ENCODE measurements at regions not wholly inside any gene's neighbourhood (a gene's known extent, or its start where the extent isn't known, plus 50 kb on each side); places are given as distances from the start of the nearest gene placed in this dataset.

DNA sequence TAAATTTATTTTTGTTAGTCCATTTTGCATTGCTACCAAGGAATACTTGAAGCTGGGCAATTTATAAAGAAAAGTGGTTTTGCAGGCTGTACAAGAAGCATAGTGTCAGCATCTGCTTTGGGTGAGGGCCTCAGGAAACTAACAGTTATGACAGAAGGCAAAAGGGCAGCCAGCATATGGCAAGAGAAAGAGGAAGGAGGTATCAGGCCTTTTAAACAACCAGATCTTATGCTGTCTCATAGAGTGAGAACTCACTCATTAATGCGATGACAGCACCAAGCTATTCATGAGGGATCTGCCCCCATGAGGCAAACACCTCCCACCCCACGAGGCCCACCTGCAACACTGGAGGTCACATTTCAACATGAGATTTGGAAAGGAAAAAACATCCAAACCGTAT lies 898.4 kb downstream of the KCNT2 start:
- Histone ChIP-seq H3K27me3 (ENCODE audit: insufficient read depth, poor library complexity, severe bottlenecking) (no peaks in the 10 kb centered on the region), H3K4me3 (replicated peaks; ENCODE audit: insufficient read depth, low read length) (no peak overlapping the region), H3K27ac (replicated peaks) (peak overlapping the region; percentile 49; the same call in 1 of the 2 replicates)
- peak; percentile 32; the same call in 1 of the 2 replicates for TF ChIP-seq GABPA (IDR thresholded peaks at IDR 0.05; ENCODE audit: low read depth)
- TF ChIP-seq POLR2AphosphoS5 (IDR thresholded peaks at IDR 0.05; ENCODE audit: low read depth): peak; percentile 69; the same call in 1 of the 2 replicates
- no peak for TF ChIP-seq CTCF (IDR thresholded peaks at IDR 0.05; ENCODE audit: insufficient read depth, low read length)
- TF ChIP-seq, protein P1, sequence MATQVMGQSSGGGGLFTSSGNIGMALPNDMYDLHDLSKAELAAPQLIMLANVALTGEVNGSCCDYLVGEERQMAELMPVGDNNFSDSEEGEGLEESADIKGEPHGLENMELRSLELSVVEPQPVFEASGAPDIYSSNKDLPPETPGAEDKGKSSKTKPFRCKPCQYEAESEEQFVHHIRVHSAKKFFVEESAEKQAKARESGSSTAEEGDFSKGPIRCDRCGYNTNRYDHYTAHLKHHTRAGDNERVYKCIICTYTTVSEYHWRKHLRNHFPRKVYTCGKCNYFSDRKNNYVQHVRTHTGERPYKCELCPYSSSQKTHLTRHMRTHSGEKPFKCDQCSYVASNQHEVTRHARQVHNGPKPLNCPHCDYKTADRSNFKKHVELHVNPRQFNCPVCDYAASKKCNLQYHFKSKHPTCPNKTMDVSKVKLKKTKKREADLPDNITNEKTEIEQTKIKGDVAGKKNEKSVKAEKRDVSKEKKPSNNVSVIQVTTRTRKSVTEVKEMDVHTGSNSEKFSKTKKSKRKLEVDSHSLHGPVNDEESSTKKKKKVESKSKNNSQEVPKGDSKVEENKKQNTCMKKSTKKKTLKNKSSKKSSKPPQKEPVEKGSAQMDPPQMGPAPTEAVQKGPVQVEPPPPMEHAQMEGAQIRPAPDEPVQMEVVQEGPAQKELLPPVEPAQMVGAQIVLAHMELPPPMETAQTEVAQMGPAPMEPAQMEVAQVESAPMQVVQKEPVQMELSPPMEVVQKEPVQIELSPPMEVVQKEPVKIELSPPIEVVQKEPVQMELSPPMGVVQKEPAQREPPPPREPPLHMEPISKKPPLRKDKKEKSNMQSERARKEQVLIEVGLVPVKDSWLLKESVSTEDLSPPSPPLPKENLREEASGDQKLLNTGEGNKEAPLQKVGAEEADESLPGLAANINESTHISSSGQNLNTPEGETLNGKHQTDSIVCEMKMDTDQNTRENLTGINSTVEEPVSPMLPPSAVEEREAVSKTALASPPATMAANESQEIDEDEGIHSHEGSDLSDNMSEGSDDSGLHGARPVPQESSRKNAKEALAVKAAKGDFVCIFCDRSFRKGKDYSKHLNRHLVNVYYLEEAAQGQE (IDR thresholded peaks at IDR 0.05; ENCODE audit: insufficient replicate concordance, low read depth): no peak
- peak; percentile 38; the same call in 1 of the 2 replicates for TF ChIP-seq SPI1 (IDR thresholded peaks at IDR 0.05; ENCODE audit: borderline replicate concordance, low read depth)
- peak in 1 of 2 experiments; percentile 62 for DNase-seq (ENCODE audit: low read depth in 1 of 2, low spot score in 1 of 2)

DNA sequence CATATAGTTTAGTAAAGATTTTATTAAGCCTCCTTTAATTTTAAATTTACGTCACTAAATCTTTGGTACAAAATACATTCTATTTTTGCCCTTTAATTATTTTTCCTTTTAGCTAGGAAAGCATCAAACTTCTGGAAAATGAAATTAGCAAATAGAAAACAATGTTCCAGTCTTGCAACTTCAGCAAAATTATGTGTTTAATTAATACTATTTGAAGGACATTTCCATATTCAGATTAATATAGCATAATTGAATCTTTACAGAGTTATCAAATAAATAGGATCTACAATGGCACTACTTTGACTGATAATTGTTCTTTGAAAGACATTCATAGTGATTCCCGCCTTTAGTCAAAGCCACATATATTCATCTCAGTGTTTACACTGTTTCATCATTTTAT lies 904.2 kb downstream of the KCNT2 start:
- no peak for DNase-seq (ENCODE audit: low read depth in 1 of 2, low spot score in 1 of 2)
- Histone ChIP-seq H3K4me3 (replicated peaks; ENCODE audit: insufficient read depth, low read length) (no peak overlapping the region), H3K27me3 (ENCODE audit: insufficient read depth, poor library complexity, severe bottlenecking) (no peaks in the 10 kb centered on the region), H3K27ac (replicated peaks) (no peak overlapping the region)
- TF ChIP-seq CTCF (IDR thresholded peaks at IDR 0.05; ENCODE audit: insufficient read depth, low read length): no peak
- no peak for TF ChIP-seq POLR2AphosphoS5 (IDR thresholded peaks at IDR 0.05; ENCODE audit: low read depth)
- no peak for TF ChIP-seq GABPA (IDR thresholded peaks at IDR 0.05; ENCODE audit: low read depth)
- TF ChIP-seq, protein P1 (IDR thresholded peaks at IDR 0.05; ENCODE audit: insufficient replicate concordance, low read depth): no peak
- no peak for TF ChIP-seq SPI1 (IDR thresholded peaks at IDR 0.05; ENCODE audit: borderline replicate concordance, low read depth)

DNA sequence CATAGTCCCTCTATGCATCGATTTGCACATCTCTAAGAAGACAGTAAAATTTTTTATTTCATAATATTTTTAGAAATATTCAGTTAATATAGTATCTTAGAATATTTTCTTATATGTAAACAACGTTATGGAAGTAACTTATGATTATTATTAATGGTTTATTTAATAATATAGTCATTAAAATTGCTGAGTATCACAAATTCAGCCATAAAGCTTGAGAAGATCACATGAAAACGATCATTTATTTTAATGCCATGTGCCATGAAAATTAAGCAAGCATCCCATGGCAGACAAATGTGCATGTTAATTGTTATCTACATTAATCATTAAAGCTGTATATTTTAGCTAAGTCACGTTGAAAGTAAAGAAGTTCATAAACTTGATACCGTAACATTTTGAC lies 907.1 kb downstream of the KCNT2 start:
- no peak for DNase-seq (ENCODE audit: low read depth in 1 of 2, low spot score in 1 of 2)
- TF ChIP-seq GABPA (IDR thresholded peaks at IDR 0.05; ENCODE audit: low read depth) (no peak), CTCF (IDR thresholded peaks at IDR 0.05; ENCODE audit: insufficient read depth, low read length) (no peak), POLR2AphosphoS5 (IDR thresholded peaks at IDR 0.05; ENCODE audit: low read depth) (no peak)
- TF ChIP-seq, protein P1 (IDR thresholded peaks at IDR 0.05; ENCODE audit: insufficient replicate concordance, low read depth): no peak
- Histone ChIP-seq H3K27ac (replicated peaks) (no peak overlapping the region), H3K27me3 (ENCODE audit: insufficient read depth, poor library complexity, severe bottlenecking) (no peaks in the 10 kb centered on the region), H3K4me3 (replicated peaks; ENCODE audit: insufficient read depth, low read length) (no peak overlapping the region)

Measured in HL-60 (cell line).